ENCODE measurements at regions not wholly inside any gene's neighbourhood (a gene's known extent, or its start where the extent isn't known, plus 50 kb on each side); places are given as distances from the start of the nearest gene placed in this dataset.

- TF ChIP-seq CTCF (IDR thresholded peaks at IDR 0.05; ENCODE audit: extremely low read depth, missing control alignments) = no peak
- no peak for DNase-seq (ENCODE audit: low spot score)
Observed at GRCh38 chr9:107603281-107603680, 113.7 kb upstream of the KLF4 start.

- TF ChIP-seq CTCF (IDR thresholded peaks at IDR 0.05; ENCODE audit: extremely low read depth, missing control alignments) = no peak
- no peak for DNase-seq (ENCODE audit: low spot score)
Observed at GRCh38 chr9:107600060-107600573, 110.5 kb upstream of the KLF4 start.

GRCh38 chr9:107597743-107598217, 108.2 kb upstream of the KLF4 start:
- no peak for TF ChIP-seq CTCF (IDR thresholded peaks at IDR 0.05; ENCODE audit: extremely low read depth, missing control alignments)
- DNase-seq (ENCODE audit: low spot score) = no peak

- DNase-seq (ENCODE audit: low spot score) = no peak
- TF ChIP-seq CTCF (IDR thresholded peaks at IDR 0.05; ENCODE audit: extremely low read depth, missing control alignments) = no peak
Observed at GRCh38 chr9:107594908-107595530, 105.5 kb upstream of the KLF4 start.

- no peak for TF ChIP-seq CTCF (IDR thresholded peaks at IDR 0.05; ENCODE audit: extremely low read depth, missing control alignments)
- no peak for DNase-seq (ENCODE audit: low spot score)
Observed at GRCh38 chr9:107593224-107593870, 103.8 kb upstream of the KLF4 start.

- no peak for TF ChIP-seq CTCF (IDR thresholded peaks at IDR 0.05; ENCODE audit: extremely low read depth, missing control alignments)
Observed at GRCh38 chr9:107592424-107592823, 102.9 kb upstream of the KLF4 start.

GRCh38 chr9:107591781-107592180, 102.2 kb upstream of the KLF4 start:
- DNase-seq (ENCODE audit: low spot score) = no peak

More at GRCh38 chr9:107592424-107592823, 102.9 kb upstream of the KLF4 start:
- no peak for DNase-seq (ENCODE audit: low spot score)

More at GRCh38 chr9:107591781-107592180, 102.2 kb upstream of the KLF4 start:
- TF ChIP-seq CTCF (IDR thresholded peaks at IDR 0.05; ENCODE audit: extremely low read depth, missing control alignments) = no peak
